Memory B cell (primary cell): ENCODE measurements at regions not wholly inside any gene's neighbourhood (a gene's known extent, or its start where the extent isn't known, plus 50 kb on each side); places are given as distances from the start of the nearest gene placed in this dataset.

Source experiments
- ATAC-seq: fragments of 150-1000 bp; cut with Tn5 transposase; 2 replicates; pipeline ENCODE4 v1.10.0; 2021; ENCODE audit warnings: low read depth, mild to moderate bottlenecking, moderate library complexity
- DNase-seq, 2 donors: peaks; one replicate each; pipeline ENCODE4 v3.0.0; 2022; ENCODE audit warnings: low spot score in 2 of 2
- H3K27ac Mint-ChIP-seq: one replicate; pipeline ENCODE4 v1.8.0; 2022; ENCODE audit warnings: mild to moderate bottlenecking, moderate library complexity, mixed read lengths
- H3K27me3 Mint-ChIP-seq: one replicate; pipeline ENCODE4 v1.8.0; 2022; ENCODE audit warnings: mixed read lengths
- H3K36me3 Mint-ChIP-seq: one replicate; pipeline ENCODE4 v1.8.0; 2022; ENCODE audit warnings: mild to moderate bottlenecking, mixed read lengths
- H3K4me1 Mint-ChIP-seq: one replicate; pipeline ENCODE4 v1.8.0; 2022; ENCODE audit warnings: mixed read lengths
- H3K4me3 Mint-ChIP-seq: one replicate; pipeline ENCODE4 v1.8.0; 2022; ENCODE audit warnings: mild to moderate bottlenecking, moderate library complexity, mixed read lengths
- H3K9me3 Mint-ChIP-seq: one replicate; pipeline ENCODE4 v1.8.0; 2022; ENCODE audit warnings: mixed read lengths

- DNase-seq: no peak
- Mint-ChIP-seq H3K27ac (no peak overlapping the region), H3K27me3 (peaks cover 12% of the 10 kb centered on the region), H3K4me3 (no peak overlapping the region), H3K9me3 (peaks cover 1% of the 10 kb centered on the region), H3K4me1 (no peaks in the 10 kb centered on the region), H3K36me3 (no peaks in the 10 kb centered on the region)
- ATAC-seq: no peak
These were observed 545.9 kb downstream of the PLPP3 start for GRCh38 chr1:56033321-56034037.

- Mint-ChIP-seq H3K4me3 (no peak overlapping the region), H3K4me1 (no peaks in the 10 kb centered on the region), H3K9me3 (no peaks in the 10 kb centered on the region), H3K27ac (no peak overlapping the region), H3K36me3 (no peaks in the 10 kb centered on the region), H3K27me3 (peaks cover 9% of the 10 kb centered on the region)
- no peak for DNase-seq
- no peak for ATAC-seq
These were observed 547.2 kb downstream of the PLPP3 start for GRCh38 chr1:56032096-56032676.

GRCh38 chr1:56031001-56031400 is 548.4 kb downstream of the PLPP3 start:
- no peaks in the 10 kb centered on the region for H3K4me1 Mint-ChIP-seq
- no peaks in the 10 kb centered on the region for H3K9me3 Mint-ChIP-seq
- H3K36me3 Mint-ChIP-seq: no peaks in the 10 kb centered on the region
- no peak overlapping the region for H3K4me3 Mint-ChIP-seq
- H3K27me3 Mint-ChIP-seq: peaks cover 11% of the 10 kb centered on the region
- H3K27ac Mint-ChIP-seq: no peak overlapping the region
- no peak for ATAC-seq
- no peak for DNase-seq

- no peaks in the 10 kb centered on the region for H3K4me1 Mint-ChIP-seq
- no peak for DNase-seq
- ATAC-seq: no peak
- no peaks in the 10 kb centered on the region for H3K9me3 Mint-ChIP-seq
- no peak overlapping the region for H3K27ac Mint-ChIP-seq
- H3K27me3 Mint-ChIP-seq: peaks cover 9% of the 10 kb centered on the region
- no peak overlapping the region for H3K4me3 Mint-ChIP-seq
- H3K36me3 Mint-ChIP-seq: no peaks in the 10 kb centered on the region
These were observed 549.9 kb downstream of the PLPP3 start for GRCh38 chr1:56029319-56030003.

- ATAC-seq (no peak), DNase-seq (no peak)
- Mint-ChIP-seq H3K36me3 (no peaks in the 10 kb centered on the region), H3K27ac (no peak overlapping the region), H3K27me3 (peaks cover 9% of the 10 kb centered on the region), H3K9me3 (no peaks in the 10 kb centered on the region), H3K4me3 (no peak overlapping the region), H3K4me1 (no peaks in the 10 kb centered on the region)
These were observed 550.5 kb downstream of the PLPP3 start for GRCh38 chr1:56028911-56029310.

GRCh38 chr1:56028244-56028643 is 551.1 kb downstream of the PLPP3 start:
- Mint-ChIP-seq H3K4me3 (no peak overlapping the region), H3K9me3 (no peaks in the 10 kb centered on the region), H3K27ac (no peak overlapping the region), H3K27me3 (peaks cover 9% of the 10 kb centered on the region), H3K4me1 (no peaks in the 10 kb centered on the region), H3K36me3 (no peaks in the 10 kb centered on the region)
- no peak for DNase-seq
- ATAC-seq: no peak

GRCh38 chr1:56025942-56026341 is 553.4 kb downstream of the PLPP3 start:
- Mint-ChIP-seq H3K36me3 (no peaks in the 10 kb centered on the region), H3K9me3 (peaks cover 2% of the 10 kb centered on the region), H3K4me3 (no peak overlapping the region), H3K27me3 (peaks cover 5% of the 10 kb centered on the region), H3K27ac (no peak overlapping the region), H3K4me1 (no peaks in the 10 kb centered on the region)
- DNase-seq (no peak), ATAC-seq (no peak)

GRCh38 chr1:56024155-56024554 is 555.2 kb downstream of the PLPP3 start:
- Mint-ChIP-seq H3K4me1 (no peaks in the 10 kb centered on the region), H3K27ac (no peak overlapping the region), H3K36me3 (no peaks in the 10 kb centered on the region), H3K9me3 (peaks cover 6% of the 10 kb centered on the region), H3K4me3 (no peak overlapping the region), H3K27me3 (peaks cover 5% of the 10 kb centered on the region)
- no peak for ATAC-seq
- DNase-seq: no peak

- H3K27ac Mint-ChIP-seq: no peak overlapping the region
- no peak for DNase-seq
These were observed 559.4 kb downstream of the PLPP3 start for GRCh38 chr1:56019922-56020321.

GRCh38 chr1:56019472-56019871 is 559.9 kb downstream of the PLPP3 start:
- no peak for DNase-seq
- Mint-ChIP-seq H3K36me3 (no peaks in the 10 kb centered on the region), H3K9me3 (peaks cover 6% of the 10 kb centered on the region), H3K4me1 (no peaks in the 10 kb centered on the region), H3K4me3 (no peak overlapping the region), H3K27ac (no peak overlapping the region), H3K27me3 (peaks cover 2% of the 10 kb centered on the region)
- ATAC-seq: no peak

More at GRCh38 chr1:56019922-56020321, 559.4 kb downstream of the PLPP3 start:
- no peak for ATAC-seq
- Mint-ChIP-seq H3K27me3 (peaks cover 2% of the 10 kb centered on the region), H3K9me3 (peaks cover 6% of the 10 kb centered on the region), H3K36me3 (no peaks in the 10 kb centered on the region), H3K4me3 (no peak overlapping the region), H3K4me1 (no peaks in the 10 kb centered on the region)

- no peaks in the 10 kb centered on the region for H3K4me1 Mint-ChIP-seq
- H3K9me3 Mint-ChIP-seq: peaks cover 14% of the 10 kb centered on the region
- H3K4me3 Mint-ChIP-seq: no peak overlapping the region
- no peaks in the 10 kb centered on the region for H3K36me3 Mint-ChIP-seq
- ATAC-seq (no peak), DNase-seq (no peak)
- H3K27ac Mint-ChIP-seq: no peak overlapping the region
- peaks cover 5% of the 10 kb centered on the region for H3K27me3 Mint-ChIP-seq
These were observed 562.0 kb downstream of the PLPP3 start for GRCh38 chr1:56017336-56017735.

- Mint-ChIP-seq H3K27me3 (no peaks in the 10 kb centered on the region), H3K4me1 (peaks cover 5% of the 10 kb centered on the region), H3K4me3 (no peak overlapping the region), H3K9me3 (peaks cover 1% of the 10 kb centered on the region), H3K36me3 (no peaks in the 10 kb centered on the region), H3K27ac (no peak overlapping the region)
- DNase-seq (no peak), ATAC-seq (no peak)
These were observed 575.5 kb downstream of the PLPP3 start for GRCh38 chr1:56003846-56004245.

- ATAC-seq: no peak
These were observed 577.1 kb downstream of the PLPP3 start for GRCh38 chr1:56002231-56002630.

GRCh38 chr1:56000424-56000823 is 578.9 kb downstream of the PLPP3 start:
- Mint-ChIP-seq H3K27ac (no peak overlapping the region), H3K36me3 (no peaks in the 10 kb centered on the region), H3K27me3 (no peaks in the 10 kb centered on the region), H3K4me1 (peaks cover 5% of the 10 kb centered on the region), H3K4me3 (no peak overlapping the region), H3K9me3 (peaks cover 3% of the 10 kb centered on the region)
- ATAC-seq: no peak
- no peak for DNase-seq

More at GRCh38 chr1:56002231-56002630, 577.1 kb downstream of the PLPP3 start:
- peaks cover 1% of the 10 kb centered on the region for H3K9me3 Mint-ChIP-seq
- peaks cover 5% of the 10 kb centered on the region for H3K4me1 Mint-ChIP-seq
- no peak for DNase-seq
- no peaks in the 10 kb centered on the region for H3K36me3 Mint-ChIP-seq
- H3K4me3 Mint-ChIP-seq: no peak overlapping the region
- H3K27me3 Mint-ChIP-seq: no peaks in the 10 kb centered on the region
- no peak overlapping the region for H3K27ac Mint-ChIP-seq
